Ishikawa (cell line): ENCODE measurements at regions not wholly inside any gene's neighbourhood (a gene's known extent, or its start where the extent isn't known, plus 50 kb on each side); places are given as distances from the start of the nearest gene placed in this dataset.

ENCODE experiments used
- CEBPB ChIP-seq: IDR thresholded peaks from 2 replicates; pipeline ENCODE4 v1.6.1; 2012
- CREB1 ChIP-seq: IDR thresholded peaks from 2 replicates; pipeline ENCODE4 v1.6.1; 2012; ENCODE audit warnings: low read depth
- EGR1 ChIP-seq: IDR thresholded peaks from 2 replicates; pipeline ENCODE4 v1.6.1; 2012
- EP300 ChIP-seq: IDR thresholded peaks from 2 replicates; pipeline ENCODE4 v1.6.1; 2012; ENCODE audit warnings: borderline replicate concordance
- FOXM1 ChIP-seq: IDR thresholded peaks from 2 replicates; pipeline ENCODE4 v1.6.1; 2012; ENCODE audit warnings: low read depth, borderline replicate concordance
- RAD21 ChIP-seq: IDR thresholded peaks from 2 replicates; pipeline ENCODE4 v1.6.1; 2012; ENCODE audit warnings: low read depth
- TAF1 ChIP-seq: IDR thresholded peaks from 2 replicates; pipeline ENCODE4 v1.6.1; 2012; ENCODE audit warnings: low read depth, mild to moderate bottlenecking
- TCF12 ChIP-seq: IDR thresholded peaks from 2 replicates; pipeline ENCODE4 v1.6.1; 2012; ENCODE audit warnings: low read depth
- TEAD4 ChIP-seq: IDR thresholded peaks from 2 replicates; pipeline ENCODE4 v1.6.1; 2012
- YY1 ChIP-seq: IDR thresholded peaks from 2 replicates; pipeline ENCODE4 v1.6.1; 2012; ENCODE audit warnings: low read depth
- ZBTB7A ChIP-seq: IDR thresholded peaks from 2 replicates; pipeline ENCODE4 v1.6.1; 2012; ENCODE audit warnings: low read depth
- TF ChIP-seq, protein P1 (sequence below): IDR thresholded peaks from 2 replicates; pipeline ENCODE4 v1.6.1; 2012; ENCODE audit warnings: low read depth, mild to moderate bottlenecking
- TF ChIP-seq, protein P2 (sequence below): IDR thresholded peaks from 2 replicates; pipeline ENCODE4 v1.6.1; 2012

DNA sequence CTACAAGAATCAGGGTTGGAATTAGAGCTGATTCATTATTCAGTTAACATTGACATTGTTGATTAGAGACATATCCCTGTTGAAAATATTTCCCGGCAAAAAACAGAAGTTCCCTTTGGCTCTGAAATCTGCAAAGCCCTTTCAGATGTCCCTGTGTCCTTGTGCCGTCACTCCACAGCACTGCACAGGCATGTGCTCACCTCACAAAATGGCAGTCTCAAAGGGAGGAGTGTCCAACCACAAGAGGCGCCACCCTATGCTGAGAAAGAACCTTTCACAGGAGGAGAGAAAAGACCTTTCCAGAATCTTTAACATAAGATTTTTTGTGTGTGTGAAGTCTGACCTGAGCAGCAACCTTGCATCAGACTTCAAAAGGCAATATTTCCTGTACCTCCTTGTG is 112.8 kb upstream of the PRSS3 start:
- no peak for TF ChIP-seq RAD21
- TF ChIP-seq, protein P1, sequence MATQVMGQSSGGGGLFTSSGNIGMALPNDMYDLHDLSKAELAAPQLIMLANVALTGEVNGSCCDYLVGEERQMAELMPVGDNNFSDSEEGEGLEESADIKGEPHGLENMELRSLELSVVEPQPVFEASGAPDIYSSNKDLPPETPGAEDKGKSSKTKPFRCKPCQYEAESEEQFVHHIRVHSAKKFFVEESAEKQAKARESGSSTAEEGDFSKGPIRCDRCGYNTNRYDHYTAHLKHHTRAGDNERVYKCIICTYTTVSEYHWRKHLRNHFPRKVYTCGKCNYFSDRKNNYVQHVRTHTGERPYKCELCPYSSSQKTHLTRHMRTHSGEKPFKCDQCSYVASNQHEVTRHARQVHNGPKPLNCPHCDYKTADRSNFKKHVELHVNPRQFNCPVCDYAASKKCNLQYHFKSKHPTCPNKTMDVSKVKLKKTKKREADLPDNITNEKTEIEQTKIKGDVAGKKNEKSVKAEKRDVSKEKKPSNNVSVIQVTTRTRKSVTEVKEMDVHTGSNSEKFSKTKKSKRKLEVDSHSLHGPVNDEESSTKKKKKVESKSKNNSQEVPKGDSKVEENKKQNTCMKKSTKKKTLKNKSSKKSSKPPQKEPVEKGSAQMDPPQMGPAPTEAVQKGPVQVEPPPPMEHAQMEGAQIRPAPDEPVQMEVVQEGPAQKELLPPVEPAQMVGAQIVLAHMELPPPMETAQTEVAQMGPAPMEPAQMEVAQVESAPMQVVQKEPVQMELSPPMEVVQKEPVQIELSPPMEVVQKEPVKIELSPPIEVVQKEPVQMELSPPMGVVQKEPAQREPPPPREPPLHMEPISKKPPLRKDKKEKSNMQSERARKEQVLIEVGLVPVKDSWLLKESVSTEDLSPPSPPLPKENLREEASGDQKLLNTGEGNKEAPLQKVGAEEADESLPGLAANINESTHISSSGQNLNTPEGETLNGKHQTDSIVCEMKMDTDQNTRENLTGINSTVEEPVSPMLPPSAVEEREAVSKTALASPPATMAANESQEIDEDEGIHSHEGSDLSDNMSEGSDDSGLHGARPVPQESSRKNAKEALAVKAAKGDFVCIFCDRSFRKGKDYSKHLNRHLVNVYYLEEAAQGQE = no peak
- no peak for TF ChIP-seq FOXM1
- no peak for TF ChIP-seq CEBPB
- no peak for TF ChIP-seq TAF1
- TF ChIP-seq, protein P2, sequence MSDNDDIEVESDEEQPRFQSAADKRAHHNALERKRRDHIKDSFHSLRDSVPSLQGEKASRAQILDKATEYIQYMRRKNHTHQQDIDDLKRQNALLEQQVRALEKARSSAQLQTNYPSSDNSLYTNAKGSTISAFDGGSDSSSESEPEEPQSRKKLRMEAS = no peak
- TF ChIP-seq EP300 = no peak
- no peak for TF ChIP-seq CREB1
- TF ChIP-seq ZBTB7A = no peak
- no peak for TF ChIP-seq TCF12
- TF ChIP-seq YY1 = no peak
- no peak for TF ChIP-seq EGR1
- no peak for TF ChIP-seq TEAD4
